ENCODE measurements at regions not wholly inside any gene's neighbourhood (a gene's known extent, or its start where the extent isn't known, plus 50 kb on each side); places are given as distances from the start of the nearest gene placed in this dataset.

GRCh38 chr6:147029923-147030322 is 174.3 kb upstream of the STXBP5 start:
- TF ChIP-seq, protein P1, sequence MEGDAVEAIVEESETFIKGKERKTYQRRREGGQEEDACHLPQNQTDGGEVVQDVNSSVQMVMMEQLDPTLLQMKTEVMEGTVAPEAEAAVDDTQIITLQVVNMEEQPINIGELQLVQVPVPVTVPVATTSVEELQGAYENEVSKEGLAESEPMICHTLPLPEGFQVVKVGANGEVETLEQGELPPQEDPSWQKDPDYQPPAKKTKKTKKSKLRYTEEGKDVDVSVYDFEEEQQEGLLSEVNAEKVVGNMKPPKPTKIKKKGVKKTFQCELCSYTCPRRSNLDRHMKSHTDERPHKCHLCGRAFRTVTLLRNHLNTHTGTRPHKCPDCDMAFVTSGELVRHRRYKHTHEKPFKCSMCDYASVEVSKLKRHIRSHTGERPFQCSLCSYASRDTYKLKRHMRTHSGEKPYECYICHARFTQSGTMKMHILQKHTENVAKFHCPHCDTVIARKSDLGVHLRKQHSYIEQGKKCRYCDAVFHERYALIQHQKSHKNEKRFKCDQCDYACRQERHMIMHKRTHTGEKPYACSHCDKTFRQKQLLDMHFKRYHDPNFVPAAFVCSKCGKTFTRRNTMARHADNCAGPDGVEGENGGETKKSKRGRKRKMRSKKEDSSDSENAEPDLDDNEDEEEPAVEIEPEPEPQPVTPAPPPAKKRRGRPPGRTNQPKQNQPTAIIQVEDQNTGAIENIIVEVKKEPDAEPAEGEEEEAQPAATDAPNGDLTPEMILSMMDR (IDR thresholded peaks at IDR 0.05; ENCODE audit: low read depth, low read length, missing input control) = no peak
- peak; percentile 26 for TF ChIP-seq REST (IDR thresholded peaks at IDR 0.05)
- TF ChIP-seq SP1 (IDR thresholded peaks at IDR 0.05) = no peak
- TF ChIP-seq, protein P2, sequence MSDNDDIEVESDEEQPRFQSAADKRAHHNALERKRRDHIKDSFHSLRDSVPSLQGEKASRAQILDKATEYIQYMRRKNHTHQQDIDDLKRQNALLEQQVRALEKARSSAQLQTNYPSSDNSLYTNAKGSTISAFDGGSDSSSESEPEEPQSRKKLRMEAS (IDR thresholded peaks at IDR 0.05) = no peak
- no peak for TF ChIP-seq EGR1 (IDR thresholded peaks at IDR 0.05; ENCODE audit: low read depth in 2 of 2)
- TF ChIP-seq TAF1 (conservative IDR thresholded peaks at IDR 0.05) = no peak
- no peak for TF ChIP-seq GABPA (IDR thresholded peaks at IDR 0.05 in 1 of 2, conservative IDR thresholded peaks at IDR 0.05 in 1 of 2)
- TF ChIP-seq FOXA1 (IDR thresholded peaks at IDR 0.05) = no peak
- TF ChIP-seq YY1 (IDR thresholded peaks at IDR 0.05) = no peak
- TF ChIP-seq RAD21 (IDR thresholded peaks at IDR 0.05) = peak in 1 of 2 donors; percentile 6
- peak; percentile 44 to 68 for TF ChIP-seq HNF4A (conservative IDR thresholded peaks at IDR 0.05)
- TF ChIP-seq ATF3 (IDR thresholded peaks at IDR 0.05) = no peak
